HepG2 (cell line): ENCODE measurements at regions not wholly inside any gene's neighbourhood (a gene's known extent, or its start where the extent isn't known, plus 50 kb on each side); places are given as distances from the start of the nearest gene placed in this dataset.
A peak's percentile ranks its signal among the peaks of the same experiment; 100 is the strongest.

Source experiments
- ADNP ChIP-seq: sonication (generic); formaldehyde crosslinking; IDR thresholded peaks from 2 replicates; pipeline ENCODE4 v1.4.0; 2020; ENCODE audit warnings: missing genetic modification reagents
- HIC2 ChIP-seq: sonication (generic); formaldehyde crosslinking; IDR thresholded peaks from 2 replicates; pipeline ENCODE4 v1.9.0; 2022; ENCODE audit warnings: low read depth, missing genetic modification reagents
- MIXL1 ChIP-seq: IDR thresholded peaks from 2 replicates; pipeline ENCODE4 v1.6.1; 2016
- NFATC3 ChIP-seq: sonication (generic); formaldehyde crosslinking; IDR thresholded peaks from 2 replicates; pipeline ENCODE4 v1.5.1; 2020; ENCODE audit warnings: mild to moderate bottlenecking, missing genetic modification reagents
- POLR2A ChIP-seq, 2 experiments: IDR thresholded peaks; 2 replicates each; pipeline ENCODE4 v1.6.1; 2011; ENCODE audit warnings: low read depth in 2 of 2, low read length in 2 of 2, mild to moderate bottlenecking in 1 of 2, moderate library complexity in 1 of 2; ENCODE audit not compliant: insufficient read depth in 1 of 2
- RXRB ChIP-seq: IDR thresholded peaks from 2 replicates; pipeline ENCODE4 v1.6.1; 2016; ENCODE audit warnings: borderline replicate concordance, missing genetic modification reagents, missing compliant biosample characterization
- TAF1 ChIP-seq: sonication (generic); formaldehyde crosslinking; IDR thresholded peaks from 2 replicates; pipeline ENCODE4 v1.4.0; 2020; ENCODE audit warnings: missing genetic modification reagents
- ZBTB25 ChIP-seq: IDR thresholded peaks from 2 replicates; pipeline ENCODE4 v1.6.1; 2018; ENCODE audit warnings: missing genetic modification reagents
- ZBTB44 ChIP-seq: sonication (generic); formaldehyde crosslinking; IDR thresholded peaks from 2 replicates; pipeline ENCODE4 v1.4.0; 2020; ENCODE audit warnings: missing genetic modification reagents
- ZC3H4 ChIP-seq: sonication (generic); formaldehyde crosslinking; IDR thresholded peaks from 2 replicates; pipeline ENCODE4 v1.4.0; 2020; ENCODE audit warnings: missing genetic modification reagents, borderline replicate concordance
- ZFP37 ChIP-seq: sonication (generic); formaldehyde crosslinking; IDR thresholded peaks from 2 replicates; pipeline ENCODE4 v1.4.0; 2020; ENCODE audit warnings: missing genetic modification reagents, borderline replicate concordance
- ZNF136 ChIP-seq: sonication (generic); formaldehyde crosslinking; IDR thresholded peaks from 2 replicates; pipeline ENCODE4 v1.8.1; 2022; ENCODE audit warnings: low read depth, mild to moderate bottlenecking, moderate library complexity, missing genetic modification reagents
- ZNF263 ChIP-seq: sonication (generic); formaldehyde crosslinking; IDR thresholded peaks from 2 replicates; pipeline ENCODE4 v1.4.0; 2020; ENCODE audit warnings: missing genetic modification reagents
- ZNF264 ChIP-seq: sonication (generic); formaldehyde crosslinking; IDR thresholded peaks from 2 replicates; pipeline ENCODE4 v1.4.0; 2020; ENCODE audit warnings: missing genetic modification reagents
- ZNF333 ChIP-seq: sonication (generic); formaldehyde crosslinking; IDR thresholded peaks from 2 replicates; pipeline ENCODE4 v1.4.0; 2020; ENCODE audit warnings: mild to moderate bottlenecking, missing genetic modification reagents, borderline replicate concordance
- ZNF460 ChIP-seq: sonication (generic); formaldehyde crosslinking; IDR thresholded peaks from 2 replicates; pipeline ENCODE4 v1.5.1; 2020; ENCODE audit warnings: missing genetic modification reagents, mild to moderate bottlenecking, borderline replicate concordance
- ZNF546 ChIP-seq: sonication (generic); formaldehyde crosslinking; conservative IDR thresholded peaks from 2 replicates; pipeline ENCODE4 v1.8.1; 2023; ENCODE audit warnings: mild to moderate bottlenecking, missing genetic modification reagents
- ZNF577 ChIP-seq: sonication (generic); formaldehyde crosslinking; IDR thresholded peaks from 2 replicates; pipeline ENCODE4 v1.4.0; 2020; ENCODE audit warnings: mild to moderate bottlenecking, low read depth, missing genetic modification reagents, borderline replicate concordance
- ZNF710 ChIP-seq: sonication (generic); formaldehyde crosslinking; IDR thresholded peaks from 2 replicates; pipeline ENCODE4 v1.5.0; 2020; ENCODE audit warnings: mild to moderate bottlenecking, missing genetic modification reagents, borderline replicate concordance

- TF ChIP-seq ZNF710 (CRISPR knock-in tag) = no peak; the same call in 1 of the 2 replicates
- no peak for TF ChIP-seq NFATC3 (CRISPR knock-in tag)
- no peak for TF ChIP-seq ZNF136 (CRISPR knock-in tag)
- no peak for TF ChIP-seq ZNF577 (CRISPR knock-in tag)
- TF ChIP-seq ZNF333 (CRISPR knock-in tag) = no peak
- no peak for TF ChIP-seq HIC2 (CRISPR knock-in tag)
- TF ChIP-seq ZNF263 (CRISPR knock-in tag) = no peak
- TF ChIP-seq ZC3H4 (CRISPR knock-in tag) = peak; percentile 57; the same call in 1 of the 2 replicates
- TF ChIP-seq TAF1 (CRISPR knock-in tag) = peak; percentile 63
- TF ChIP-seq ZFP37 (CRISPR knock-in tag) = no peak
- peak; percentile 91 for TF ChIP-seq RXRB (CRISPR knock-in tag)
- TF ChIP-seq MIXL1 (CRISPR knock-in tag) = peak; percentile 99
- peak; percentile 69; the same call in 1 of the 2 replicates for TF ChIP-seq ZNF264
- no peak for TF ChIP-seq ZNF546
- TF ChIP-seq ZBTB25 (CRISPR knock-in tag) = 0 out of 2 replicates have a peak, but pooled peaks have one; percentile 46
- TF ChIP-seq POLR2A (IDR thresholded peaks at IDR 0.05; ENCODE audit: insufficient read depth in 1 of 2, low read depth in 2 of 2, low read length in 2 of 2) = peak; percentile 43 to 88
- TF ChIP-seq ZNF460 (CRISPR knock-in tag) = no peak; the same call in 1 of the 2 replicates
- no peak for TF ChIP-seq ADNP (CRISPR knock-in tag)
- TF ChIP-seq ZBTB44 (CRISPR knock-in tag) = no peak
Observed at GRCh38 chr3:148601766-148602685, 95.7 kb upstream of the AGTR1 start (continued).
